Fibroblast of skin of left biceps (primary cell): ENCODE measurements at regions not wholly inside any gene's neighbourhood (a gene's known extent, or its start where the extent isn't known, plus 50 kb on each side); places are given as distances from the start of the nearest gene placed in this dataset.

Experiments used
- DNase-seq, 2 experiments: peaks; one replicate each; pipeline ENCODE4 v3.0.0-alpha.2; 2013; ENCODE audit warnings: low read depth in 2 of 2

GRCh38 chr20:60064554-60065196 is 106.5 kb downstream of the CDH26 start:
- no peak for DNase-seq

DNA sequence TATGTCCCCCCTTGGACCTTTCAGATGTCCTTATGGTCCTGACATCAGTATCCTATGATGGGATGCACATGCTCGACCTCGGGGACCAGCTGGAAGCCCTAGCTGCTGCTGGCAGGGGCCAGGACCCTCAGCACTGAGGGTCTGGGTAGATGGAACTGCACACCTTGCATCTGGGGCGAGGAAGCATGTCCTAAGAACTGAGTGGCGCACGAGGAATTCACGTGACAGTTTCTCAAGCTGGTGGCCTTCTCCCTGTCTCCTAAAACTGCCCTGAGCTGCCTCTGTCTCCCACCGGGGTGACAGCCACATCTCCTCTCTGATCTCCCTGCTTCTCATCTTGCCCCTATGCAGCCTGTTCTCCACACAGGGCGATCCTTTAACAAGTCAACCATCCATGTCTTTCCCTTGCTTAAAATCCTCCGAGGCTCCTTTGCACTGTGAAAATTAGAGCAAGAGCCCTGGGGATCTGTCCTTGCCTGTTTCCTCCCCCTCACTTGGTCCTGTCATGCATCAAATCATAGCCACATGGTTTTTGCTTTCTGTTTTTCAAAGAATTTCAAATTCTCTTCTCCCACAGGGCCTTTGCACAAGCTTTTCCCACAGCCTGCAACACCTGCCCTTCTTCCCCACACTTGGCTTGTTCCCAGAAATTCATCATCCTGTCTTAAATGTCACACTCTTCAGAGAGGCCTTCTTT is 107.7 kb downstream of the CDH26 start:
- no peak for DNase-seq

DNA sequence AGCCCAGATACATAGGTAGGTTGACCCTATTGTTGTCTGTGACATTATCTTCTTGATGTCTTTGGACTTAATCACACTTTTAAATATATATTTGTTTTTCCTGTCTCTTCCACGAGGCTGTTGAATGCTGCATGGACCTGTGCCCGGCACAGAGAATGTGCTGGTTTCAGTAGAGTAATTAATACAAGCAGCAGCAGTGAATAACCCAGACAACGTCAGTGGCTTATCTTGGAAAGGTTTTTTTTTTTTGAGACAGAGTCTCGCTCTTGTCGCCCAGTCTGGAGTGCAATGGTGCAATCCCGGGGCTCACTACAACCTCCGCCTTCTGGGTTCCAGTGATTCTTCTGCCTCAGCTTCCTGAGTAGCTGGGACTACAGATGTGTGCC is 108.2 kb downstream of the CDH26 start:
- DNase-seq = no peak

GRCh38 chr20:60068509-60068908 is 110.3 kb downstream of the CDH26 start:
- DNase-seq = no peak

GRCh38 chr20:60069656-60070055 is 111.4 kb downstream of the CDH26 start:
- DNase-seq = no peak

- DNase-seq = no peak
Measured at GRCh38 chr20:60070791-60071190, 112.6 kb downstream of the CDH26 start.

DNA sequence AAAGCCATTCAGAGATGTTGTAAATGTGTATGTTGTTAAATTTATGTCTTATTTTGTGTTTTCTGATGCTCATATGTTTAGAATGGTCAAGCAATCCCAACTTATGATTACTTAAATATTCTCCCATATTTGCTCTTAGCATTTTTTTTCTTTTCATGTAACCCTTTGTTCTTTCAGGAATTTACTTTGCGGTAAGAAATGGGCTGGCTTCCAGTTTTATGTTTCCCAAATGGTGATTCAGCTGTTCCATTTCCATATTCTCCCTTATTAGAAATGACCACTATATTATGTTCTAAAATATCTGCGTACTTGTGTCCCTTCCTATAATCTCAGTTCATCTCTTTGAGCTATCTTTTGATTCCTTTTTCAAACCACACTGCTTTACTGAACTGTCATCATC is 113.7 kb downstream of the CDH26 start:
- DNase-seq = no peak

DNA sequence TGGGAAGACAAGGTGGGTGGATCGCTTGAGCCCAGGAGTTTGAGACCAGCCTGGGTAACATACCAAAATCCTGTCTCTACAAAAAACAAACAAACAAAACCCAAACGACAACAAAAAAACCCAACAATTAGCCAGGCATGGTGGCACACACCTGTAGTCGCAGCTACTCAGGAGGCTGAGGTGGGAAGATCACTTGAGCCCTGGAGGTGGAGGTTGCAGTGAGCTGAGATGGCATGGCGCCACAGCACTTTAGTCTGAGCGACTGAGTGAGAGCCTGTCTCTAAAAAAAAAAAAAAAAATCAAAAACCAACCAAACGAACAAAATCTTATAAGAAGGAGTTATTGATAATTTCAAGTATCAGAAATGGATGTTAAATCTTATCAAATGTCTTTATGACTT is 114.9 kb downstream of the CDH26 start:
- no peak for DNase-seq

DNA sequence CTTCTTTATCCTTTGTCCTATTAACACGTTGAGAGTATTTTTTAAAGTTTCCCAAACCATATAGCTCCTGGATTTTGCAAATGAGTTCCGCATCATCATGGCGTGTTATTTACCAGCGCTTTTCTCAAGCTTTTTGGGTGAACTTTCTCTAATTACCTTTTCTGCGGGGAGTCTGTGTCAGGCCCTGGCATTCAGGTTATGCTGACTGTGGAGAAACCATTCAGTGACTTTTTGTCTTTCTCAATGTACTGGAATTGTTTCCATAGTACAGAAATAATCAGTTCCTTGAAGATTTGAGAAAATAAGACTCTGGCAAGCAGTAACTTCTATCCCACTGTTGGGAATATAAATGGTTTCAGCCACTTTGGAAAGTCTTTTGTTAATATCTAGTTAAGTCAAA is 115.3 kb downstream of the CDH26 start:
- no peak for DNase-seq

GRCh38 chr20:60074276-60074675 is 116.1 kb downstream of the CDH26 start:
- no peak for DNase-seq

DNA sequence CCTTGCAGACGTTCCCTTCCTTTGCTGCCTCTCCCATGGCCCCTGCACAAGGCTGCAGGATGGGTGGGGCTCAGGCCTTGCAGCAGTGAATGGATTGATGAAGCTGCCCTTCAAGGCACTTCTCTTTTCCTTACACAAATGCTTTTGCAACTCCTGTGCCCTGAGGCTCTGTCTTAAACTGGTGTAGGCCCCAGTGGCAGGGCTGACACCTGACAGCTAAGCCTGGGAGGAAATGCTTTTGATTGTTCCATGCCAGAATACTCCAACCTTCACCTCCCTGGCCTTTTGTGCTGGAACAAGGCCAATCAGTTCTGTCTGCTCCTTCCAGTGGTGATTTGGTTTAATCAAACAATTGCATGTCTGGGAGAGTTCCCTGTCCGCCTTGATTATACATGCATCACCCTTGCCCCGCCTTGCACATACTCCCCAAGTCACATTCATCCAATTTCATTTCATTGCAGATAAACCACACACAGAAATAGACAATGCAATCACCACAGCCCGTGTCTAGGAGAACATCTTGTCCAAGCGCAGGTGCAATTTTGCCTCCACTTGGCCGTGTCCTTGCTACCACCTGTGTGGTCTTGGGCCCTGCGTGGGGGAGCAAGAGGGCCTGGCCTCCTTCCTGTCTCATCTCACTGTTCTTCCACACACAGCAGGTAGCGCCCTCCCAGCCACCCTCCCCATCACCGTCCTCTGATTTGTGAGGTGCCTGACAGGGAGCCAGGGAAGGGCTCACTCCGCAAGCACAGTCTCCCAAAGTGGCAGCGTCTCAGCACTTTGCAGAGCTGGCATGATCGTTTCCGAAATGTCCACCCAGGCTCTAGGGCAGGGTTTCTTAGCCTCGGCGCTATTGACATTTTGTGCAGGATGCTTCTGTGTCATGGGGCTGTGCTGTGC is 120.4 kb downstream of the CDH26 start:
- DNase-seq = no peak

GRCh38 chr20:60080401-60080800 is 122.2 kb downstream of the CDH26 start:
- DNase-seq = no peak

GRCh38 chr20:60085551-60086132 is 127.4 kb downstream of the CDH26 start:
- DNase-seq = no peak

DNA sequence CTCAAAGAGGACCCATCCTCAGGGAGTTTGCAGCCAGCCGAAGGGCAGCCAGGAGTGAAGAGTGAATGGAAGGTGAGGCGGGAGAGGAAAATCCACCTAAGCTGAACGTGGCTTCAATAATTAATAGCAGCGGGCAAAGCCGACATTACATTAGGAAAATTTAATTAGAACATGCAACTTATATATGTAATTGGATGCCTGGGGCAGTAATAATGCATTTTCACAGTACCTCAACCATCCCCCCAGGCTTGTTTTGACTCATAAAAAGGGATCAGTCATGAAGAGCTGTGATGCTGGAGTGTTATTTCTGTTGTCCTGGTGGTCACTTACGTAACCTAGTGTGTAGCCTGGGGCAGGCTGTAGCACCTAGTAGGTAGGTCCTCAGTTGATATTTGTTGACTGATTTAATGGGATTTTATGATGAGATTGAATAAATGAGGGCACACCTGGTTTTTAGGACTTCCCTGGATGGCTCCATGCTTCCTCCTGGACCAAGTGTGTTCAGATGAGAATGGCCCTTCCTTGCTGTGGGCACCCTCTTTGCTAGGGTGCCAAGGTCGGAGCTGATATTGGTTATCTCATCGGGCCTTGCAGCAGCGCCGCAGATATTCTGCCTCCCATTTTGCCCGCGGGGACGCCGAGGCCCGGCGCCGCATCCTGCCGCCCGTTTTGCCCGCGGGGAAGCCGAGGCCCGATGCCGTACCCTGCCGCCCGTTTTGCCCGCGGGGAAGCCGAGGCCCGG is 128.8 kb downstream of the CDH26 start:
- DNase-seq = no peak

- DNase-seq = no peak
Measured at GRCh38 chr20:60087563-60088105, 129.4 kb downstream of the CDH26 start.

DNA sequence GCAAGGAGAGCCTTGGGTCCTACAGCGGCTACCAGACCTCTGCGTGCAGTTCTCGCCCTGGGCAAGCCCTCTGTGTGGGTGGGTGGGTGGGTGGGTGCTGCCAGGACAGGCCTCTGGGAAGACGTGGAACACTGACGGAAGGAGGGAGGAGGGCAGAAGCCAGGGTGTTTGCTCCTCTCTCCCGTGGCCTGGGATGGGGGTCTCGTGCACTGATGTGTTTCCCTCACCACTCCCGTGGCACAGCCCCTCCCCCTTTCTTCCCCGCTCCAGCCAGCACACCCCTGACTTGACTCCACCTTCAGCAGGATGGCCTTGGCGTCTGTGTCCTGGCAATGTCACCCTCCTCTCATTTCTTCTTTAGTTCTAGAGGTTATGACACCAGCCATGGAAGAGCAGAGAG is 130.0 kb downstream of the CDH26 start:
- DNase-seq = no peak

DNA sequence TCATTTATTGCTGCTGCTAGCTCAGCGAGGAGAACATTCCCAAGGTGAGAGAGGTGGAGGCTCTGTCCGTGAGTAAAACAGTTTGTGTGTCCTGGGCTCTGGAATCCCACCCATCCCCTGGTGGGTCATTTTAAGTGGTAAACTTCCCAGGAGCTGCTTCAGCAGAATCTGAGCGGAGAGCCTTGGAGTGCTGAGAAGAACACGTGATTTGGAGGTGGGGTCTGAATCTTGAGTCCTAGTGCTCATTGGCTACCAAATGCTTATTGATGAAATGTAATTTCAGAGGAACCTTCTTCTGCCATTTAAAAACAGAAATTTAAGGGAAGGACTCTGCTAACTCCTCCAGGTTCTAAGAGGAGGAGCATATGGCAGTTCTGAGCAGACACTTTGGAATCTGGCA is 132.4 kb downstream of the CDH26 start:
- DNase-seq = no peak

DNA sequence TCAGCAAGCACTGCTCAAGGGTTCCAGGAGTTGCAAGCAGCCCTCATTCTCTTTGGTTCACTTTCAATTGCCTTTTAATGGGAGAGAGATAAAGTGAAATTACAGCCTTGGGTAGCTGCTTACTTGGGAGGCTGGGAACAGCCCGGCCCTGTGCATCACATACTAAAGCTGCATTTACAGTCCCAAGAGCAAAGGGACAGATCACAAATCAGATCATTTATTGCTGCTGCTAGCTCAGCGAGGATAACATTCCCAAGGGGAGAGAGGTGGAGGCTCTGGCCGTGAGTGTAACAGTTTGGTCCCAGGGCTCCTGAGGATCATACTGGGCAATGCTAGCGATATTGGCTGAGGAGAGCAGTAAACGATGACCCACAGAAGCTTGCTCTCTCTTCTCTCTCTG is 133.1 kb downstream of the CDH26 start:
- DNase-seq = no peak

DNA sequence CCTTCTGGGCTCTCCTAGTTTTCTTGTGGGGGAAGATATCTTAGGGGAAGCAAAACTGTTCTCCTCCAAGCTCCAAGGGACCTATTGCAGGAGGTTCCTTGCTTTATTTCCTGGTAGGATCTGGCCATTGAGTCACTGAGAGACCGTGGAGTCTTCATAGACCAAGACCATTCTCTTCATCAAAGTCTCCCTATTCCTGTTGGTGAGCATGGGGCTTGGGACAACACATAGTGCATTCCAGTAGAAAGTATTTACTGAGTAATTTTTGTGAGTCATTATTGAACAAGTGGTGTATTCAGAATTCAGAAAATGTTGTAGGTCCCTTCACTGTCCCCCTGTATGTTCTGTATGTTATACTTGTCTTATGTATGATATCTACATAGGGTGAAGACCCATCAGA is 133.6 kb downstream of the CDH26 start:
- DNase-seq = no peak

DNA sequence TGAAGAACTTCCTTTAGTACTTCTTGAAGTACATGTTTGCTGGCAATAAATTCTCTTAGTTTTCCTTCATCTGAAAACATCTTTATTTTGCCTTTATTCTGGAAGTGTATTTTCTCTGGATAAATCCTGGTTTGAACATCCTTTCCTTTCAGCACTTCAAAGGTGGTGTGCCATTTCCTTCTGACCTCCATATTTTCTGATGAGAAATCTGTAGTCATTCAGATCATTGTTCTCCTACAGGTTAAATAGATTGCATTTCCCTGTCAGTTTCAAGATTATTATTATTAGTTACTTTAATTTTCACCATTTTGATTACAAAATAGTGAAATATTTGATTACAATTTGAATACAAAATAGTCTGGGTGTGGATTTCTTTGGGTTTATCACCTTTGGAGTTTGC is 134.5 kb downstream of the CDH26 start:
- DNase-seq = no peak

GRCh38 chr20:60095456-60095855 is 137.2 kb downstream of the CDH26 start:
- DNase-seq = no peak
